KMS-11 (cell line): ENCODE measurements at regions not wholly inside any gene's neighbourhood (a gene's known extent, or its start where the extent isn't known, plus 50 kb on each side); places are given as distances from the start of the nearest gene placed in this dataset.

Source experiments
- H2AFZ ChIP-seq: fragments of 200-600 bp; sonication (generic); 2 replicates; pipeline ENCODE4 v1.6.1; 2016; ENCODE audit warnings: antibody characterized with exemption, mixed run types, low read depth
- H3K27ac ChIP-seq: fragments of 200-600 bp; sonication (generic); 2 replicates; pipeline ENCODE4 v1.6.1; 2016; ENCODE audit warnings: mild to moderate bottlenecking, mixed run types
- H3K27me3 ChIP-seq: fragments of 200-600 bp; sonication (generic); 2 replicates; pipeline ENCODE4 v1.6.1; 2017; ENCODE audit warnings: mild to moderate bottlenecking, low read depth, mixed run types, moderate library complexity; ENCODE audit not compliant: insufficient read depth
- H3K36me3 ChIP-seq: fragments of 200-600 bp; sonication (generic); 2 replicates; pipeline ENCODE4 v1.6.1; 2017; ENCODE audit warnings: mild to moderate bottlenecking, mixed run types; ENCODE audit not compliant: insufficient read depth
- H3K4me1 ChIP-seq: fragments of 200-600 bp; sonication (generic); 2 replicates; pipeline ENCODE4 v1.6.1; 2016; ENCODE audit warnings: mild to moderate bottlenecking, low read depth, mixed run types; ENCODE audit not compliant: poor library complexity, severe bottlenecking
- H3K4me2 ChIP-seq: fragments of 200-600 bp; sonication (generic); 2 replicates; pipeline ENCODE4 v1.7.0; 2016; ENCODE audit warnings: mild to moderate bottlenecking, mixed run types
- H3K4me3 ChIP-seq: fragments of 200-600 bp; sonication (generic); IDR thresholded peaks from 2 replicates; pipeline ENCODE4 v1.6.1; 2017; ENCODE audit warnings: low read depth, low read length, mixed read lengths; ENCODE audit not compliant: insufficient read depth
- H3K79me2 ChIP-seq: fragments of 200-600 bp; sonication (generic); 2 replicates; pipeline ENCODE4 v1.6.1; 2016; ENCODE audit warnings: low read depth, mixed run types; ENCODE audit not compliant: insufficient read depth
- H3K9ac ChIP-seq: fragments of 200-600 bp; sonication (generic); 2 replicates; pipeline ENCODE4 v1.6.1; 2016; ENCODE audit warnings: mild to moderate bottlenecking, mixed run types
- H4K20me1 ChIP-seq: fragments of 200-600 bp; sonication (generic); 2 replicates; pipeline ENCODE4 v1.6.1; 2016; ENCODE audit warnings: mild to moderate bottlenecking, mixed run types; ENCODE audit not compliant: insufficient read depth
- TF ChIP-seq, protein P1 (sequence below): fragments of 200-600 bp; sonication (generic); conservative IDR thresholded peaks from 2 replicates; pipeline ENCODE4 v1.6.1; 2017; ENCODE audit warnings: low read depth, mild to moderate bottlenecking, antibody characterized with exemption, low read length, moderate library complexity, mixed read lengths

DNA sequence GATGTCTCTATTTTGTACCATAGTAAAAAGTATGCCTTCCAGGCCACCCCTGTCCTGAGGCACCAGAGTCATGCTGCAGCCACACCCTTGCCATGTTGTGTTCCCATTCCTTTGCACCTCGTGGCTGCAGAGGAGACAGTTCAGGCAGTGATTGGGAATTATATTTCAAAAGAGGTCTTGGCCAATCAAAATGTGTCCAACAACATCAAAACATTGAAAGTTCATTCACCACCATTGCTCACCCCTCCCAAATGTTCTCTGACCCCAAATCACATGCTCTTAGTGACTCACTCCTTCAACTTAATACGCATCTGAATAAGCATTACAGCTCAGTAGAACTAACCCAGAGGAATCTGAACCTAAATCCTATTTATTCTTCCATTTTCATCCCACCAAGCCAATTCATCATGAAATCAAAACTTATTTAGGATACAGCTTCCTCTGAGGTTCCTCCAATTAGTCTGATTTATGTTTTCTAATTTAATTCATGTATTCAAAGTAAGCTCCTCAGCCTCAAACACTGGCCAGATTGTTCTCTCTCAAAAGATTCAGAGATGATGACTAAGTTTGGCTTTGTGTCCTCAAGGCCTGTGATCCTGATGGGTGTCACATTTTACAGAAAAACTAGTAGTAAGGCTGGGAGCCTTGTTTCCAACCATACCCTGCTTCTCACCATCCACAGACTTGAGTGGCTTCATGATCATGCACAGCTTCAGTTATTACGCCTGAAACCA is 323.2 kb upstream of the INTU start:
- no peaks in the 10 kb centered on the region for H3K36me3 ChIP-seq
- H3K4me3 ChIP-seq: no peak overlapping the region
- H3K27me3 ChIP-seq: no peaks in the 10 kb centered on the region
- no peak overlapping the region for H2AFZ ChIP-seq
- H3K4me1 ChIP-seq: no peaks in the 10 kb centered on the region
- no peaks in the 10 kb centered on the region for H3K79me2 ChIP-seq
- H3K4me2 ChIP-seq: no peak overlapping the region
- TF ChIP-seq, protein P1, sequence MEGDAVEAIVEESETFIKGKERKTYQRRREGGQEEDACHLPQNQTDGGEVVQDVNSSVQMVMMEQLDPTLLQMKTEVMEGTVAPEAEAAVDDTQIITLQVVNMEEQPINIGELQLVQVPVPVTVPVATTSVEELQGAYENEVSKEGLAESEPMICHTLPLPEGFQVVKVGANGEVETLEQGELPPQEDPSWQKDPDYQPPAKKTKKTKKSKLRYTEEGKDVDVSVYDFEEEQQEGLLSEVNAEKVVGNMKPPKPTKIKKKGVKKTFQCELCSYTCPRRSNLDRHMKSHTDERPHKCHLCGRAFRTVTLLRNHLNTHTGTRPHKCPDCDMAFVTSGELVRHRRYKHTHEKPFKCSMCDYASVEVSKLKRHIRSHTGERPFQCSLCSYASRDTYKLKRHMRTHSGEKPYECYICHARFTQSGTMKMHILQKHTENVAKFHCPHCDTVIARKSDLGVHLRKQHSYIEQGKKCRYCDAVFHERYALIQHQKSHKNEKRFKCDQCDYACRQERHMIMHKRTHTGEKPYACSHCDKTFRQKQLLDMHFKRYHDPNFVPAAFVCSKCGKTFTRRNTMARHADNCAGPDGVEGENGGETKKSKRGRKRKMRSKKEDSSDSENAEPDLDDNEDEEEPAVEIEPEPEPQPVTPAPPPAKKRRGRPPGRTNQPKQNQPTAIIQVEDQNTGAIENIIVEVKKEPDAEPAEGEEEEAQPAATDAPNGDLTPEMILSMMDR: no peak
- H3K9ac ChIP-seq: no peak overlapping the region
- no peaks in the 10 kb centered on the region for H4K20me1 ChIP-seq
- no peak overlapping the region for H3K27ac ChIP-seq

DNA sequence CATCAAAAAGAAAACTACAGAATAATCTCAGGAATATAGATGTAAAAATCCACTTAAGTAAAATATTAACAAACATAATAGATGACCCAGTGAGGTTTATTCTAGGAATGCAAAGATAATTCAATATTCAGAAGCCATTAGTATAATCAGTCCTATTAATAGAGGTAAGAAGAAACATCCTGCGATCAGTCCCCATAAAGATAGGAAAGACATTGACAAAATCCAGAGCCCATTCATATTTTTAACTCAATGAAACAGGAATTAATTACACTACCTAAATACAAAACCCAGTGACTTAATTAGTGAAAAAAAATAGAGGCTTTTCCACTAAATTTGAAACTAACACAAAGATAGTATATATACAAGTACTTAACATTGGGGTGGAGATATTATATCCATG is 321.4 kb upstream of the INTU start:
- H3K4me2 ChIP-seq: no peak overlapping the region
- no peaks in the 10 kb centered on the region for H3K4me1 ChIP-seq
- no peaks in the 10 kb centered on the region for H4K20me1 ChIP-seq
- H2AFZ ChIP-seq: no peak overlapping the region
- no peak overlapping the region for H3K27ac ChIP-seq
- H3K36me3 ChIP-seq: no peaks in the 10 kb centered on the region
- no peak overlapping the region for H3K9ac ChIP-seq
- H3K79me2 ChIP-seq: no peaks in the 10 kb centered on the region
- TF ChIP-seq, protein P1: no peak
- H3K27me3 ChIP-seq: no peaks in the 10 kb centered on the region
- no peak overlapping the region for H3K4me3 ChIP-seq

DNA sequence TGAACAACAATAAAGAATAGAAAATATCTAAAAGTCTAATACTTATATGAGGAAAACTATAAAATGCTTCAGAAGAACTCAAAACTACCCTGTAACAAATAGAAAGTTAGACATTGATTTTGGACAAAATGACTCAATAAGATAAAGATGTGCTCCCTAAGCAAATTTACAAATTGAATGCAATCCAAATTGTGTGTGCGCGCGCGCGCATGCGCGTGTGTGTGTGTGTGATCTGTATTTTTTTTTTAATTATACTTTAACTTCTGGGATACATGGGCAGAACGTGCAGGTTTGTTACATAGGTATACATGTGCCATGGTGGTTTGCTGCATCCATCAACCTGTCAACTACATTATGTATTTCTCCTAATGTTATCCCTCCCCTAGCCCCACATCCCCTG is 320.8 kb upstream of the INTU start:
- H4K20me1 ChIP-seq: no peaks in the 10 kb centered on the region
- no peak overlapping the region for H3K27ac ChIP-seq
- TF ChIP-seq, protein P1: no peak
- no peaks in the 10 kb centered on the region for H3K36me3 ChIP-seq
- no peaks in the 10 kb centered on the region for H3K79me2 ChIP-seq
- H2AFZ ChIP-seq: no peak overlapping the region
- no peaks in the 10 kb centered on the region for H3K27me3 ChIP-seq
- H3K9ac ChIP-seq: no peak overlapping the region
- H3K4me1 ChIP-seq: no peaks in the 10 kb centered on the region
- no peak overlapping the region for H3K4me3 ChIP-seq
- H3K4me2 ChIP-seq: no peak overlapping the region

DNA sequence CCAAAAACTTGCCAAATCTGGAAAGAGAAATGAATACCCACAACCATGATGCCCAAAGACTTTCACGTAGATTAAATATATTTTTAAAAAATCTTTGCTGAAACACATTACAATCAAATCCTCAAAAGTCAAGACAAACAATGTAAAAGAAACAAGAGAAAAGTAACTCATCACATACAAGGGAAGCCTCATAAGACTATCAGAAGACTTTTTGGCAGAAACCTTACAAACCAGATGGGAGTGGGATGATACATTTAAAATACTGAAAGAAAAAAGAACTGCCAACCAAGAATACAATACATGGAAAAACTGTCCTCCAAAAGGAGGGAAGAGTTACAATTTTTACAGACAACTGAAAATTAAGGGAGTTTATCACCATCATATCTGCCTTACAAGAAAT is 319.0 kb upstream of the INTU start:
- no peaks in the 10 kb centered on the region for H3K36me3 ChIP-seq
- no peaks in the 10 kb centered on the region for H4K20me1 ChIP-seq
- no peaks in the 10 kb centered on the region for H3K27me3 ChIP-seq
- H3K79me2 ChIP-seq: no peaks in the 10 kb centered on the region
- TF ChIP-seq, protein P1: no peak
- H3K4me3 ChIP-seq: no peak overlapping the region
- H3K4me2 ChIP-seq: no peak overlapping the region
- H3K9ac ChIP-seq: no peak overlapping the region
- no peaks in the 10 kb centered on the region for H3K4me1 ChIP-seq
- H2AFZ ChIP-seq: no peak overlapping the region
- H3K27ac ChIP-seq: no peak overlapping the region
